ENCODE measurements at regions not wholly inside any gene's neighbourhood (a gene's known extent, or its start where the extent isn't known, plus 50 kb on each side); places are given as distances from the start of the nearest gene placed in this dataset.

GRCh38 chr3:98655666-98656065 lies 62.3 kb upstream of the CPOX start:
- no peaks in the 10 kb centered on the region for H3K79me2 ChIP-seq (ENCODE audit: low read depth)
- intact Hi-C loops (cut with micrococcal nuclease; ENCODE audit: unreplicated experiment) = no loop called here
- H3K9me3 ChIP-seq (ENCODE audit: insufficient read depth, low read depth) = no peaks in the 10 kb centered on the region
- H4K20me1 ChIP-seq (ENCODE audit: insufficient read depth) = no peaks in the 10 kb centered on the region
- no peak overlapping the region for H3K27ac ChIP-seq
- ChIA-PET POLR2A (ENCODE audit: unreplicated experiment) (no interaction called here), CTCF (no interaction called here)
- BruUV-seq (replicated peaks) = no TSS peak
- H3K36me3 ChIP-seq (ENCODE audit: low read depth) = no peaks in the 10 kb centered on the region
- H2AFZ ChIP-seq = no peak overlapping the region
- H3K4me3 ChIP-seq = no peak overlapping the region
- H3K27me3 ChIP-seq (ENCODE audit: insufficient read depth, low read depth) = no peaks in the 10 kb centered on the region
- no peaks in the 10 kb centered on the region for H3F3A ChIP-seq (ENCODE audit: insufficient read depth, low read depth)
- no peak for DNase-seq
- H3K9me2 ChIP-seq (ENCODE audit: insufficient read depth) = 0 out of 2 replicates have a peak, but pooled peaks cover 3% of the 10 kb centered on the region
- TF ChIP-seq CTCF (conservative IDR thresholded peaks at IDR 0.05) (no peak), EZH2 (IDR thresholded peaks at IDR 0.05; ENCODE audit: low read depth) (no peak)
- H3K4me1 ChIP-seq (replicated peaks; ENCODE audit: insufficient read depth) = no peaks in the 10 kb centered on the region
- no peak overlapping the region for H3K4me2 ChIP-seq

GRCh38 chr3:98657457-98657856 lies 64.0 kb upstream of the CPOX start:
- H3K79me2 ChIP-seq (ENCODE audit: low read depth) = no peaks in the 10 kb centered on the region
- peak overlapping the region; percentile 55 for H3K4me2 ChIP-seq
- H3K4me3 ChIP-seq = no peak overlapping the region; the same call in 1 of the 2 replicates
- ChIA-PET CTCF (interaction anchor here (0.6 to 0.7 kb wide), 2 partner anchors 158 to 328 kb away, joined by 4 to 13 read pairs; no protein-coding TSS in a partner anchor), POLR2A (ENCODE audit: unreplicated experiment) (interaction anchor here (0.6 kb wide), 2 partner anchors 27 to 1218 kb away, joined by 3 to 20 read pairs; no protein-coding TSS in a partner anchor)
- TF ChIP-seq CTCF (conservative IDR thresholded peaks at IDR 0.05) = no peak; the same call in 1 of the 2 replicates
- TF ChIP-seq EZH2 (IDR thresholded peaks at IDR 0.05; ENCODE audit: low read depth) = no peak
- no peak overlapping the region for H3K27ac ChIP-seq
- no peaks in the 10 kb centered on the region for H4K20me1 ChIP-seq (ENCODE audit: insufficient read depth)
- no peaks in the 10 kb centered on the region for H3K4me1 ChIP-seq (replicated peaks; ENCODE audit: insufficient read depth)
- H3F3A ChIP-seq (ENCODE audit: insufficient read depth, low read depth) = no peaks in the 10 kb centered on the region
- H3K9me3 ChIP-seq (ENCODE audit: insufficient read depth, low read depth) = no peaks in the 10 kb centered on the region
- no TSS peak for BruUV-seq (replicated peaks)
- H3K9me2 ChIP-seq (ENCODE audit: insufficient read depth) = 0 out of 2 replicates have a peak, but pooled peaks cover 3% of the 10 kb centered on the region
- no peaks in the 10 kb centered on the region for H3K27me3 ChIP-seq (ENCODE audit: insufficient read depth, low read depth)
- no peaks in the 10 kb centered on the region for H3K36me3 ChIP-seq (ENCODE audit: low read depth)
- DNase-seq = peak in 1 of 2 experiments; percentile 26
- intact Hi-C loops (cut with micrococcal nuclease; ENCODE audit: unreplicated experiment) = no loop called here
- 0 out of 2 replicates have a peak overlapping the region, but pooled peaks have one; percentile 41 for H2AFZ ChIP-seq

GRCh38 chr3:98662699-98663098 lies 69.3 kb upstream of the CPOX start:
- Histone ChIP-seq H3K79me2 (ENCODE audit: low read depth) (no peaks in the 10 kb centered on the region), H2AFZ (no peak overlapping the region), H4K20me1 (ENCODE audit: insufficient read depth) (no peaks in the 10 kb centered on the region), H3K27ac (no peak overlapping the region), H3K4me2 (no peak overlapping the region), H3K27me3 (ENCODE audit: insufficient read depth, low read depth) (no peaks in the 10 kb centered on the region), H3K4me3 (no peak overlapping the region), H3K4me1 (replicated peaks; ENCODE audit: insufficient read depth) (no peaks in the 10 kb centered on the region), H3K9me2 (ENCODE audit: insufficient read depth) (0 out of 2 replicates have a peak, but pooled peaks cover 3% of the 10 kb centered on the region), H3K36me3 (ENCODE audit: low read depth) (no peaks in the 10 kb centered on the region), H3K9me3 (ENCODE audit: insufficient read depth, low read depth) (no peaks in the 10 kb centered on the region), H3F3A (ENCODE audit: insufficient read depth, low read depth) (no peaks in the 10 kb centered on the region)
- ChIA-PET CTCF (interaction anchor here (0.6 kb wide), 1 partner anchor 1092 kb away, joined by 3 read pairs; no protein-coding TSS in a partner anchor), POLR2A (ENCODE audit: unreplicated experiment) (no interaction called here)
- DNase-seq = no peak
- no TSS peak for BruUV-seq (replicated peaks)
- TF ChIP-seq CTCF (conservative IDR thresholded peaks at IDR 0.05) = no peak
- no peak for TF ChIP-seq EZH2 (IDR thresholded peaks at IDR 0.05; ENCODE audit: low read depth)
- intact Hi-C loops (cut with micrococcal nuclease; ENCODE audit: unreplicated experiment) = no loop called here
